GM12875 (cell line): ENCODE measurements at regions not wholly inside any gene's neighbourhood (a gene's known extent, or its start where the extent isn't known, plus 50 kb on each side); places are given as distances from the start of the nearest gene placed in this dataset.

Experiments
- H3K4me3 ChIP-seq: one replicate; pipeline ENCODE4 v1.5.1; 2011; ENCODE audit warnings: low read depth, low read length, control low read depth
- CTCF ChIP-seq: IDR thresholded peaks from 2 replicates; pipeline ENCODE4 v1.5.1; 2011; ENCODE audit warnings: low read depth, mild to moderate bottlenecking, control low read depth, inconsistent platforms, low read length, moderate library complexity, borderline replicate concordance; ENCODE audit not compliant: insufficient read depth

GRCh38 chr16:86846136-86846535 is 267.8 kb downstream of the FOXL1 start:
- H3K4me3 ChIP-seq, result no peak overlapping the region
- TF ChIP-seq CTCF, result no peak

- no peak overlapping the region for H3K4me3 ChIP-seq
- TF ChIP-seq CTCF, result no peak
Observed at GRCh38 chr16:86848821-86849220, 270.5 kb downstream of the FOXL1 start.

GRCh38 chr16:86850670-86851069 is 272.3 kb downstream of the FOXL1 start:
- H3K4me3 ChIP-seq, result no peak overlapping the region
- TF ChIP-seq CTCF, result no peak

GRCh38 chr16:86852135-86852534 is 273.8 kb downstream of the FOXL1 start:
- no peak for TF ChIP-seq CTCF
- no peak overlapping the region for H3K4me3 ChIP-seq

- TF ChIP-seq CTCF, result no peak
- no peak overlapping the region for H3K4me3 ChIP-seq
Observed at GRCh38 chr16:86854058-86854621, 275.8 kb downstream of the FOXL1 start.

- TF ChIP-seq CTCF, result no peak
- no peak overlapping the region for H3K4me3 ChIP-seq
Observed at GRCh38 chr16:86854626-86855294, 276.4 kb downstream of the FOXL1 start.

- no peak for TF ChIP-seq CTCF
- no peak overlapping the region for H3K4me3 ChIP-seq
Observed at GRCh38 chr16:86856946-86857586, 278.7 kb downstream of the FOXL1 start.
